Hepatocyte (in vitro differentiated cells): ENCODE measurements at regions not wholly inside any gene's neighbourhood (a gene's known extent, or its start where the extent isn't known, plus 50 kb on each side); places are given as distances from the start of the nearest gene placed in this dataset.

Experiments used
- DNase-seq: peaks from one replicate; pipeline ENCODE4 v3.0.0-alpha.2; 2016; ENCODE audit warnings: low spot score
- H2AFZ ChIP-seq: fragments of 200-600 bp; sonication (generic); 2 replicates; pipeline ENCODE4 v1.6.0; 2016; ENCODE audit warnings: antibody characterized with exemption, mild to moderate bottlenecking
- H3K27ac ChIP-seq: fragments of 200-600 bp; sonication (generic); 2 replicates; pipeline ENCODE4 v1.5.1; 2016; ENCODE audit warnings: mild to moderate bottlenecking
- H3K27me3 ChIP-seq: fragments of 200-600 bp; sonication (generic); 2 replicates; pipeline ENCODE4 v1.6.1; 2016
- H3K36me3 ChIP-seq: fragments of 200-600 bp; sonication (generic); replicated peaks from 2 replicates; pipeline ENCODE4 v1.5.1; 2016; ENCODE audit warnings: low read depth; ENCODE audit not compliant: insufficient read depth
- H3K4me1 ChIP-seq: fragments of 200-600 bp; sonication (generic); 2 replicates; pipeline ENCODE4 v1.5.1; 2016; ENCODE audit warnings: mild to moderate bottlenecking, moderate library complexity; ENCODE audit not compliant: insufficient read depth
- H3K4me2 ChIP-seq: fragments of 200-600 bp; sonication (generic); 2 replicates; pipeline ENCODE4 v1.6.0; 2016
- H3K4me3 ChIP-seq: fragments of 200-600 bp; sonication (generic); 2 replicates; pipeline ENCODE4 v1.5.1; 2016; ENCODE audit warnings: mild to moderate bottlenecking
- H3K79me2 ChIP-seq: fragments of 200-600 bp; sonication (generic); 2 replicates; pipeline ENCODE4 v1.6.0; 2017; ENCODE audit warnings: mild to moderate bottlenecking
- H3K9me2 ChIP-seq: fragments of 200-600 bp; sonication (generic); replicated peaks from 2 replicates; pipeline ENCODE4 v1.6.0; 2017; ENCODE audit warnings: mild to moderate bottlenecking; ENCODE audit not compliant: insufficient read depth
- H3K9me3 ChIP-seq: fragments of 200-600 bp; sonication (generic); 2 replicates; pipeline ENCODE4 v1.5.1; 2016; ENCODE audit warnings: low read depth, mild to moderate bottlenecking
- H4K20me1 ChIP-seq: fragments of 200-600 bp; sonication (generic); 2 replicates; pipeline ENCODE4 v1.6.0; 2016; ENCODE audit warnings: mild to moderate bottlenecking; ENCODE audit not compliant: insufficient read depth, poor library complexity, severe bottlenecking
- EZH2 ChIP-seq: fragments of 200-600 bp; sonication (generic); IDR thresholded peaks from 2 replicates; pipeline ENCODE4 v1.6.1; 2016; ENCODE audit warnings: antibody characterized with exemption, mild to moderate bottlenecking, borderline replicate concordance
- EZH2phosphoT487 ChIP-seq: fragments of 200-600 bp; sonication (generic); IDR thresholded peaks from one replicate; pipeline ENCODE4 v1.6.1; 2018; ENCODE audit warnings: antibody characterized with exemption, mild to moderate bottlenecking, low read depth, moderate library complexity; ENCODE audit not compliant: unreplicated experiment, severe bottlenecking
- WGBS: methylation state at CpG from one replicate; pipeline ENCODE4 v1.1.6; 2016; ENCODE audit warnings: low lambda C conversion rate; ENCODE audit errors: missing lambda C conversion rate; 5-methylcytosine and 5-hydroxymethylcytosine counted together
- TF ChIP-seq, protein P1 (sequence below): fragments of 200-600 bp; sonication (generic); IDR thresholded peaks from 2 replicates; pipeline ENCODE4 v1.5.1; 2016; ENCODE audit warnings: antibody characterized with exemption, mild to moderate bottlenecking; ENCODE audit not compliant: poor library complexity

GRCh38 chr12:28958553-28959195, 190.4 kb upstream of the FAR2 start:
- H3K4me2 ChIP-seq: no peak overlapping the region
- no peaks in the 10 kb centered on the region for H3K79me2 ChIP-seq
- WGBS: 82% methylated on average over 2 of the region's 2 CpGs
- H4K20me1 ChIP-seq: no peaks in the 10 kb centered on the region
- H3K27ac ChIP-seq: no peak overlapping the region
- TF ChIP-seq, protein P1, sequence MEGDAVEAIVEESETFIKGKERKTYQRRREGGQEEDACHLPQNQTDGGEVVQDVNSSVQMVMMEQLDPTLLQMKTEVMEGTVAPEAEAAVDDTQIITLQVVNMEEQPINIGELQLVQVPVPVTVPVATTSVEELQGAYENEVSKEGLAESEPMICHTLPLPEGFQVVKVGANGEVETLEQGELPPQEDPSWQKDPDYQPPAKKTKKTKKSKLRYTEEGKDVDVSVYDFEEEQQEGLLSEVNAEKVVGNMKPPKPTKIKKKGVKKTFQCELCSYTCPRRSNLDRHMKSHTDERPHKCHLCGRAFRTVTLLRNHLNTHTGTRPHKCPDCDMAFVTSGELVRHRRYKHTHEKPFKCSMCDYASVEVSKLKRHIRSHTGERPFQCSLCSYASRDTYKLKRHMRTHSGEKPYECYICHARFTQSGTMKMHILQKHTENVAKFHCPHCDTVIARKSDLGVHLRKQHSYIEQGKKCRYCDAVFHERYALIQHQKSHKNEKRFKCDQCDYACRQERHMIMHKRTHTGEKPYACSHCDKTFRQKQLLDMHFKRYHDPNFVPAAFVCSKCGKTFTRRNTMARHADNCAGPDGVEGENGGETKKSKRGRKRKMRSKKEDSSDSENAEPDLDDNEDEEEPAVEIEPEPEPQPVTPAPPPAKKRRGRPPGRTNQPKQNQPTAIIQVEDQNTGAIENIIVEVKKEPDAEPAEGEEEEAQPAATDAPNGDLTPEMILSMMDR: no peak
- no peak for TF ChIP-seq EZH2
- no peak for TF ChIP-seq EZH2phosphoT487
- H2AFZ ChIP-seq: no peak overlapping the region
- no peaks in the 10 kb centered on the region for H3K4me1 ChIP-seq
- no peaks in the 10 kb centered on the region for H3K27me3 ChIP-seq
- no peaks in the 10 kb centered on the region for H3K36me3 ChIP-seq
- H3K9me3 ChIP-seq: no peaks in the 10 kb centered on the region
- H3K4me3 ChIP-seq: no peak overlapping the region
- DNase-seq: no peak
- H3K9me2 ChIP-seq: no peaks in the 10 kb centered on the region

DNA sequence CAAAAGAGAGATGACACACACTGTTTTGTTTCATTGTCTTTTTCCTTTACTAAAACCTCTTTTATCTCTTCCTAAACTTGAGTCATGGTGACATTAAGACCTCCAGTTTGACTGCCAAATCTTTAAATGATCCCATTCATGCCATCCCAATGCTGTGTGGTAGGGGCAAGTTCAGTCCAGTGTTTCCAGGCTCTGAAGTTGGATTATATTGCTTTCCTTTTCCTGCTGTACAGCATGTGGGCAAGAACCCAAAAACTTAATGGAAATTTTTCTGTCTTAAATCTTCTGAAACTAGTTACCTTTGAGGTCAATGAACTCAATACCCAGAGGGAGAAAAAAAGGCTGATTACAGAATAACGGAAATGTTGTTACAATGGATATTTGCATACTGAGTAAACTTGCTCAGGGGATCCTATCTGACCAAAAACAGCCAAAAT, 187.1 kb upstream of the FAR2 start:
- 70% methylated on average over 1 of the region's 1 CpG for WGBS
- Histone ChIP-seq H3K79me2 (no peaks in the 10 kb centered on the region), H2AFZ (no peak overlapping the region), H3K4me2 (no peak overlapping the region), H3K9me2 (no peaks in the 10 kb centered on the region), H3K9me3 (no peaks in the 10 kb centered on the region), H3K36me3 (no peaks in the 10 kb centered on the region), H3K27ac (no peak overlapping the region), H3K4me3 (no peak overlapping the region), H4K20me1 (no peaks in the 10 kb centered on the region), H3K27me3 (no peaks in the 10 kb centered on the region), H3K4me1 (no peaks in the 10 kb centered on the region)
- no peak for TF ChIP-seq EZH2
- no peak for TF ChIP-seq EZH2phosphoT487
- TF ChIP-seq, protein P1: no peak
- no peak for DNase-seq

- H4K20me1 ChIP-seq: no peaks in the 10 kb centered on the region
- H3K27me3 ChIP-seq: no peaks in the 10 kb centered on the region
- no peak overlapping the region for H3K4me3 ChIP-seq
- DNase-seq: peak; percentile 14
- no peak overlapping the region for H3K4me2 ChIP-seq
- no peaks in the 10 kb centered on the region for H3K9me2 ChIP-seq
- H2AFZ ChIP-seq: no peak overlapping the region
- TF ChIP-seq, protein P1: peak; percentile 43
- no peak for TF ChIP-seq EZH2
- WGBS: 29% methylated on average over 2 of the region's 2 CpGs
- H3K36me3 ChIP-seq: no peaks in the 10 kb centered on the region
- no peaks in the 10 kb centered on the region for H3K9me3 ChIP-seq
- no peak overlapping the region for H3K27ac ChIP-seq
- no peaks in the 10 kb centered on the region for H3K4me1 ChIP-seq
- no peaks in the 10 kb centered on the region for H3K79me2 ChIP-seq
Measured at GRCh38 chr12:28963554-28963953, 185.5 kb upstream of the FAR2 start.
